ENCODE measurements at regions not wholly inside any gene's neighbourhood (a gene's known extent, or its start where the extent isn't known, plus 50 kb on each side); places are given as distances from the start of the nearest gene placed in this dataset.

DNA sequence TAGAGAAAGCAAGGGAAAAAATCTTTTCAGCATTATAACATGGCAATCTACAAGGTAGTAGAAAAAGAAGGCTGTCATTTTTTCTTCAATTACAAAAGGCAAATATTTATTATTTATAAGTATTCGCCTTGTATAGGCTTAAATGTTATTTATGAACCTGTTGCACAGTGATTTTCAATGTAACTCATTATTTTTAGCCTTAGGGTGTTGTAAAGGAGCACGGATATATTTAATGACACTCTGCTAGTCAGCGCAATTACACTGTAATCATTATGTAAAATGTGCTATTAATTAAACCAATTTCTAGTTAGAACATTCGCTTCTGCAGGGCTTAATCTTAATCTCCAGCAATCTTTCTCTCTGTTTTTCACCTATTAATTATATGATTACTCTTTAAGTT, 145.0 kb downstream of the ATG4C start:
- TF ChIP-seq, protein P1, sequence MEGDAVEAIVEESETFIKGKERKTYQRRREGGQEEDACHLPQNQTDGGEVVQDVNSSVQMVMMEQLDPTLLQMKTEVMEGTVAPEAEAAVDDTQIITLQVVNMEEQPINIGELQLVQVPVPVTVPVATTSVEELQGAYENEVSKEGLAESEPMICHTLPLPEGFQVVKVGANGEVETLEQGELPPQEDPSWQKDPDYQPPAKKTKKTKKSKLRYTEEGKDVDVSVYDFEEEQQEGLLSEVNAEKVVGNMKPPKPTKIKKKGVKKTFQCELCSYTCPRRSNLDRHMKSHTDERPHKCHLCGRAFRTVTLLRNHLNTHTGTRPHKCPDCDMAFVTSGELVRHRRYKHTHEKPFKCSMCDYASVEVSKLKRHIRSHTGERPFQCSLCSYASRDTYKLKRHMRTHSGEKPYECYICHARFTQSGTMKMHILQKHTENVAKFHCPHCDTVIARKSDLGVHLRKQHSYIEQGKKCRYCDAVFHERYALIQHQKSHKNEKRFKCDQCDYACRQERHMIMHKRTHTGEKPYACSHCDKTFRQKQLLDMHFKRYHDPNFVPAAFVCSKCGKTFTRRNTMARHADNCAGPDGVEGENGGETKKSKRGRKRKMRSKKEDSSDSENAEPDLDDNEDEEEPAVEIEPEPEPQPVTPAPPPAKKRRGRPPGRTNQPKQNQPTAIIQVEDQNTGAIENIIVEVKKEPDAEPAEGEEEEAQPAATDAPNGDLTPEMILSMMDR (IDR thresholded peaks at IDR 0.05; ENCODE audit: low read depth, low read length) = no peak
- DNase-seq (ENCODE audit: low read depth in 2 of 2) = no peak
- H3K4me3 ChIP-seq (replicated peaks in 1 of 2; ENCODE audit: low read depth in 2 of 2, low read length in 2 of 2) = no peak overlapping the region

DNA sequence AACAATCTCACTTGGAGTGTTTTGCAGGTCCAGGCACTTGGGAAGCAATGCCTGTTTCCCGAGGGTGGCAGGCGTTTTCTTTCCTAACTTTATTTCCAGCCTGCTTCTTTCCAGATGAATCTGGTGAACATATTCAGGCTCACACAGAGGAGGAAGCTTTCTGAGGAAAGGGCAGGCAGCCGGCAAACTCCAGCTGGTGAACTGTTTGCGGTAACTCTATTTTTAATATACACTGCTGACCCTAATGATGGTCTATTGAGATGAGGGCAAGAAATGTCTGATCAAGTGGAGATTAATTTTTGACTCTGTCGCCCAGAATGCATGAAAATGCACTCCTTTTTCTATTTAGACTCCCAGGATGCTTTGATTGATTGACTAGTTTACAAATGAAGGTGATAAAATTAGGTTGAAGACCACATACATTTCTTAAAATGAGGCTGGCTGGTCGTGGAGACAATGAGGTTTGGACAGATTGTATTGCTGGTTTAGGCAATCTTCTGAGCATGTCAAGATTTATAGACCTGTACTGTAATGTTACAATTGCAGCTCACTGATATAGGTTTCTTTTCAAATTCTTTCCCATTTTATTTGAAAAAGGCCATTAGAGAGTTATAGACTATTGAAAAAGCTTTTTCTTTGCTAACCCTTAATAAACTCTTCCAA, 153.8 kb downstream of the ATG4C start:
- no peak overlapping the region for H3K4me3 ChIP-seq (replicated peaks in 1 of 2; ENCODE audit: low read depth in 2 of 2, low read length in 2 of 2)
- TF ChIP-seq, protein P1 (IDR thresholded peaks at IDR 0.05; ENCODE audit: low read depth, low read length) = no peak
- DNase-seq (ENCODE audit: low read depth in 2 of 2) = no peak

DNA sequence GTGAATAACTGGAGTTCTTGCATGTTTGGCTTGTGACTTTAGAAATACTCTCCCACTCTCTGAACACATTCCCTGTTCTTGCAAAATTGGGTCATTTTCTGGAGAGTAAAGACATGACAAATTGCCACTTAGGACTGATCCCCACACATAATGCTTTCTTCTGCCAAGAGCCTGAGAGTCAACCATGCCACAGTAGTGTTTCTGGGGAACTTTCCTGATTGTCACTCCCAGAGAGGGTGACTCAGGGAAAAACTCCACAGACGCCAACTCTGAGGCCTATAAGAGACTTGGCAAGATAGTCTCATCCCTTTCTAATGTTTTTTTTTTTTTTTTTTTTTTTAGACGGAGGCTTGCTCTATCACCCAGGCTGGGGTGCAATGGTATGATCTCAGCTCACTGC, 157.8 kb downstream of the ATG4C start:
- no peak overlapping the region for H3K4me3 ChIP-seq (replicated peaks in 1 of 2; ENCODE audit: low read depth in 2 of 2, low read length in 2 of 2)
- TF ChIP-seq, protein P1 (IDR thresholded peaks at IDR 0.05; ENCODE audit: low read depth, low read length) = no peak
- DNase-seq (ENCODE audit: low read depth in 2 of 2) = no peak

DNA sequence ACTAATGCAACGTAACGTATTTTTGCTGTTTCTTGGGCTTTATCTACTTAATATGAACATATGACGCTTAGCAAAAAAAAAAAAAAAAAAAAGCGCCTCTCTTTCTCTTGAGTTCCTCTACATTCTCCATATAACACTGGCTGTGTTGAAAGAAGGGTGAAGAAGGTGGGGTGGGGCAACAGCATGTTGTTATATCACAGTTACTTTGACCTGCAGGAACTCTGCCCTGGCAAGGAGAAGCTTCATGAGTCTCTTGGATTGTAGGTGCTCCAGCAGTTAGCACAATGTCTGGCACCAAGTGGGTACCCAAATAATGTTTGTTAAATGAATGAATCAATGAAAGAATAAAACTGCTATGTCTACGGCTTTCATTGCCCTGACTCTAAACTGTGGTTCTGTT, 162.6 kb downstream of the ATG4C start:
- DNase-seq (ENCODE audit: low read depth in 2 of 2) = no peak
- TF ChIP-seq, protein P1 (IDR thresholded peaks at IDR 0.05; ENCODE audit: low read depth, low read length) = no peak
- no peak overlapping the region for H3K4me3 ChIP-seq (replicated peaks in 1 of 2; ENCODE audit: low read depth in 2 of 2, low read length in 2 of 2)

DNA sequence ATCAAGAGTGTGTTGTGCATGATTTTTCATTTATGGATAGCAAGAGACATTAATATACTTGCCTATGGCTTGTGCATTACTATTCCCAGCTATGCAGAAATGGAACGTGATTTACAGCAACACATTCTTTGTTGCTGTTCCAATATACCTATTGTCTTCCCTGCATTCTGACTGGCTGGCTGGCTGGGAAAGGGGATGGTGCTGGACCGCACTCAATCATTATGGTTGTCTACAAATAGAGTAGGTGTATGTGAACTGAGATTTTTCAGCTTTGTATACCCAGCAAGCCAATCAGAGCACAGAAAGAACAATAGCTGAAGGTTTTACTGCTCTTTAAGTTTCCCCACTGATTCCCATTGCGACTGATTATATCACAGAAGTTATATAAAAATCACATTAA, 167.5 kb downstream of the ATG4C start:
- no peak overlapping the region for H3K4me3 ChIP-seq (replicated peaks in 1 of 2; ENCODE audit: low read depth in 2 of 2, low read length in 2 of 2)
- TF ChIP-seq, protein P1 (IDR thresholded peaks at IDR 0.05; ENCODE audit: low read depth, low read length) = no peak
- DNase-seq (ENCODE audit: low read depth in 2 of 2) = no peak

DNA sequence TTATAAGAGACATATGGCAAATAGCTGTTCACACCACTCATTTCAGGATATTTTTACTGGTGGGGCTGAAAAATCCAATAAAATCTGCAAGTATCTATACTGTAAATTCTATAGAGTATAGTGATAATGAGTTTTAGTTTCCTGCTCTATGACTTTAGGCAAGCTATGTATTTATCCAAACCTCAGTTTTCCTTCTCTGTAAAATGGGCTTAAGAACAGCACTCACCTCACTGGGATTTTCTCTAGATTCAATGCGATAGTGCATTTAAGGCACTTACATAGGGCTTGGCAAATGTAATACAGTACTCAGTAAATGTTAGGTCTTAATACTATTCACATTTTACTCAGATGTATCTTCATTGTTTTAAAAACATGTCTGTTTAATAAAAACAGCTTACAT, 168.7 kb downstream of the ATG4C start:
- TF ChIP-seq, protein P1 (IDR thresholded peaks at IDR 0.05; ENCODE audit: low read depth, low read length) = no peak
- DNase-seq (ENCODE audit: low read depth in 2 of 2) = no peak
- no peak overlapping the region for H3K4me3 ChIP-seq (replicated peaks in 1 of 2; ENCODE audit: low read depth in 2 of 2, low read length in 2 of 2)

DNA sequence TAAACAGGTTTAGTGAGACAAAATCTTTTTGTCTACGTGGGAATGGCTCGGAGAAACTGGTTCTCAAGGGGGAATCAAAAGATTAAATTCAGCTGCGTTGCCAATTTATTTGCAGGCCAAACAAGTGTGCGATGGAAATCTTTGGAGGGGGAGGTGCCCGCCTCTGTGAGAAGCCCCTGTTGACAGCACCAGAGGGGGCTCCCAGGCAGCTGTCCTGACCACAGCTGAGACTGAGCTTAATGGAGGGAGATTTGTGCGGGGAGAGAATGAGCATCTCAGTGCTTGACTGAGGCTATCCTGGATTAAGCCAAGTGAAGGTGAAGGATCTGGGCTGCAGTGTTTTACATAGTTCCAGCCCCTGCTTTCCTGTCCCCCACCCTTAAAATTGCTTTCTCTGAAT, 169.7 kb downstream of the ATG4C start:
- H3K4me3 ChIP-seq (replicated peaks in 1 of 2; ENCODE audit: low read depth in 2 of 2, low read length in 2 of 2) = no peak overlapping the region
- TF ChIP-seq, protein P1 (IDR thresholded peaks at IDR 0.05; ENCODE audit: low read depth, low read length) = no peak
- no peak for DNase-seq (ENCODE audit: low read depth in 2 of 2)

All from cardiac fibroblast (primary cell).